Testis (tissue), 2 donors: ENCODE measurements at regions not wholly inside any gene's neighbourhood (a gene's known extent, or its start where the extent isn't known, plus 50 kb on each side); places are given as distances from the start of the nearest gene placed in this dataset.

ENCODE experiments used
- DNase-seq: peaks from one replicate; pipeline ENCODE4 v3.0.0-alpha.2; 2019
- H3K27ac ChIP-seq, 2 donors: fragments of 200-600 bp; sonication (generic); one replicate each; pipeline ENCODE4 v1.5.1; 2019
- H3K27me3 ChIP-seq: fragments of 200-600 bp; sonication (generic); one replicate; pipeline ENCODE4 v1.5.1; 2019
- H3K36me3 ChIP-seq: fragments of 200-600 bp; sonication (generic); one replicate; pipeline ENCODE4 v1.5.1; 2017; ENCODE audit warnings: low read depth; ENCODE audit errors: missing control alignments
- H3K4me1 ChIP-seq: fragments of 200-600 bp; sonication (generic); one replicate; pipeline ENCODE4 v1.5.1; 2019
- H3K4me3 ChIP-seq, 2 donors: fragments of 200-600 bp; sonication (generic); one replicate each; pipeline ENCODE4 v1.5.1; 2017 to 2019
- H3K9me3 ChIP-seq: fragments of 200-600 bp; sonication (generic); one replicate; pipeline ENCODE4 v1.5.1; 2017
- CTCF ChIP-seq, 3 experiments: fragments of 450-650 bp in 2 of 3; fragments of 200-600 bp in 1 of 3; sonication (generic) in 1 of 3; IDR thresholded peaks; one replicate each; pipeline ENCODE4 v1.5.1; 2016 to 2019; ENCODE audit warnings: antibody characterized with exemption in 3 of 3, mild to moderate bottlenecking in 2 of 3, moderate library complexity in 1 of 3
- POLR2A ChIP-seq: fragments of 450-650 bp; IDR thresholded peaks from one replicate; pipeline ENCODE4 v1.6.1; 2017; ENCODE audit warnings: antibody characterized with exemption, mild to moderate bottlenecking, moderate library complexity
- WGBS, 2 donors: methylation state at CpG; one replicate each; pipeline ENCODE4 v1.1.5; 2018; 5-methylcytosine and 5-hydroxymethylcytosine counted together
- intact Hi-C: fragments of 100-400 bp; cut with DNase I; formaldehyde crosslinking; loops from one replicate; pipeline ENCODE4 v1.15.1; 2023; ENCODE audit warnings: low total_unique reads

DNA sequence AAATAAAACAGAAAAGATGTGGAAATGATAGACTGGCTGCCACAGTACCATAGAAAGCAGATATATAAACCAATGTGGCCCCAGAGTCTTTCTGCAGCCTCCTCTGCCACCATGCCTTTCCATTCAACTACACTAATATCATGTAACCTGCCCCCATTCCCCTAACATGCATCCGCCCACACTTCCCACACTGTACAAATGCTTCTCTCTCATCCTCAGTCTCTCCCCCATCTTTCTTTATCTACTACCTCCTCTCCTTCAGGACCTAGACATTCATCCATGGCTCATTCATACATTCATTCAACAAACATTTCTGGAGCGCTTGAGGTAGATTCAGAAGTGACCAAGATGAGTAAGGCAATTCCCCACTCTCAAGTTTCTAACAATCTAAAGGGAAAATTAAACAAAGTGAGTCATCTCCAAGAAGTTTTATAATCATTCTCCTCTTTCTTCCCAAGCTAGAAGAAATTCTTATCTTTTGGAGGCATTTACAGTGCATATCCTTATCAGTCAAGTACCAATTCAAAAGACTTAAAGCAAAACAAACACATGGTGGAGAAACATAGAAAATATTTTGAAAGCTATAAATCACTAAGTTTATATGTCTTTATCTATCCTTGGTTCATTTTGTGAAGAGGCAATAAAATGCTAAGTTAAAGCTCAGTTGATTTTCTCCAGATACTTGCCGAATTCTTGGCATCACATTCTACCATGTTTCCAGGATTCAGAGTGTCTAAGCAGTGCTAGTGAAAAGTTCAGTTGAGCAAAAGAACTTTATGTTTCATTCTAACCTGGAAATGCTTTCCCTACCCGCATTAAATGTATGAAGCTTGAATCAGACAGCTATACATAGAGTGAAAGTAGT is 70.5 kb upstream of the FRMD6 start:
- intact Hi-C loops, result no loop called here
- Histone ChIP-seq H3K4me3 (no peak overlapping the region), H3K27ac (no peak overlapping the region), H3K9me3 (no peaks in the 10 kb centered on the region), H3K27me3 (no peaks in the 10 kb centered on the region), H3K4me1 (no peaks in the 10 kb centered on the region), H3K36me3 (no peaks in the 10 kb centered on the region)
- no peak for TF ChIP-seq POLR2A
- no peak for TF ChIP-seq CTCF (IDR thresholded peaks at IDR 0.05)
- no peak for DNase-seq
- WGBS, 2 donors, result 72 to 73% methylated on average over 4 of the region's 4 CpGs

GRCh38 chr14:51582437-51582836 is 69.3 kb upstream of the FRMD6 start:
- H3K36me3 ChIP-seq, result no peaks in the 10 kb centered on the region
- 64 to 70% methylated on average over 2 of the region's 2 CpGs for WGBS, 2 donors
- TF ChIP-seq POLR2A, result no peak
- no peak for TF ChIP-seq CTCF (IDR thresholded peaks at IDR 0.05)
- H3K4me3 ChIP-seq, result no peak overlapping the region
- H3K9me3 ChIP-seq, result no peaks in the 10 kb centered on the region
- no peak overlapping the region for H3K27ac ChIP-seq
- H3K27me3 ChIP-seq, result no peaks in the 10 kb centered on the region
- DNase-seq, result no peak
- intact Hi-C loops, result no loop called here
- no peaks in the 10 kb centered on the region for H3K4me1 ChIP-seq

- no peaks in the 10 kb centered on the region for H3K36me3 ChIP-seq
- 81 to 84% methylated on average over 5 of the region's 5 CpGs for WGBS, 2 donors
- no peaks in the 10 kb centered on the region for H3K4me1 ChIP-seq
- no peaks in the 10 kb centered on the region for H3K27me3 ChIP-seq
- no peaks in the 10 kb centered on the region for H3K9me3 ChIP-seq
- DNase-seq, result no peak
- H3K27ac ChIP-seq, result no peak overlapping the region
- intact Hi-C loops, result no loop called here
- H3K4me3 ChIP-seq, result no peak overlapping the region
- TF ChIP-seq CTCF (IDR thresholded peaks at IDR 0.05) (no peak), POLR2A (no peak)
Observed at GRCh38 chr14:51585055-51585454, 66.7 kb upstream of the FRMD6 start.

GRCh38 chr14:51592836-51593235 is 58.9 kb upstream of the FRMD6 start:
- no peak for TF ChIP-seq CTCF (IDR thresholded peaks at IDR 0.05)
- no peak for TF ChIP-seq POLR2A
- Histone ChIP-seq H3K27ac (no peak overlapping the region), H3K27me3 (no peaks in the 10 kb centered on the region), H3K4me1 (no peaks in the 10 kb centered on the region), H3K36me3 (no peaks in the 10 kb centered on the region), H3K9me3 (no peaks in the 10 kb centered on the region), H3K4me3 (no peak overlapping the region)
- no peak for DNase-seq
- 81 to 82% methylated on average over 2 of the region's 2 CpGs for WGBS, 2 donors
- intact Hi-C loops, result no loop called here

DNA sequence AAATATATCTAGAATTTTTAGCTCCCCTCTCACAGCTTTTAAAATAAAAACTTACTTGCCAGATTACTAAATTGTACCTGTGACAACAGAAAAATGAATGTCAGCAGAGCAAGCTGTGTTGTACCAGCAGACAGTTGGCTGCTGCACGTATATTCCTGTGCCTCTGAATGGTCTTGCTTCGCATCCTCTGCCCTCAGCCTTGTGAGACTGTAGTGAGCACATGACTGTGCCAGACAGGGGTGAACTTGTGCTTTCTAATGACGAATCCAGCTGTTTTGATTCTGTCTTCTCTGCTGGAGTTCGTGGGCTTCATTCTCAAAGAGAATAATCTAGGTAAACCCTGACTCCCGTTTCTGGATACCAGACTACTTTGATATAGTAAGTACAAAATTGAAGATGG is 58.3 kb upstream of the FRMD6 start:
- Histone ChIP-seq H3K4me1 (no peaks in the 10 kb centered on the region), H3K4me3 (no peak overlapping the region), H3K27me3 (no peaks in the 10 kb centered on the region), H3K9me3 (no peaks in the 10 kb centered on the region), H3K36me3 (no peaks in the 10 kb centered on the region), H3K27ac (no peak overlapping the region)
- 26 to 50% methylated on average over 5 of the region's 5 CpGs for WGBS, 2 donors
- intact Hi-C loops, result no loop called here
- no peak for DNase-seq
- TF ChIP-seq POLR2A, result no peak
- TF ChIP-seq CTCF (IDR thresholded peaks at IDR 0.05), result no peak
